SK-N-MC (cell line): ENCODE measurements at regions not wholly inside any gene's neighbourhood (a gene's known extent, or its start where the extent isn't known, plus 50 kb on each side); places are given as distances from the start of the nearest gene placed in this dataset.
"Not testable (repeated sequence)": the region's sequence is repeated elsewhere in the genome, so short reads cannot be mapped to it uniquely, and the experiment has no call there.

Experiments used
- EZH2 ChIP-seq: fragments of 200-600 bp; sonication (generic); IDR thresholded peaks from one replicate; pipeline ENCODE4 v1.6.1; 2017; ENCODE audit warnings: antibody characterized with exemption
- POLR2AphosphoS5 ChIP-seq: IDR thresholded peaks from 2 replicates; pipeline ENCODE4 v1.6.1; 2012; ENCODE audit warnings: mild to moderate bottlenecking, low read depth, low read length, borderline replicate concordance

DNA sequence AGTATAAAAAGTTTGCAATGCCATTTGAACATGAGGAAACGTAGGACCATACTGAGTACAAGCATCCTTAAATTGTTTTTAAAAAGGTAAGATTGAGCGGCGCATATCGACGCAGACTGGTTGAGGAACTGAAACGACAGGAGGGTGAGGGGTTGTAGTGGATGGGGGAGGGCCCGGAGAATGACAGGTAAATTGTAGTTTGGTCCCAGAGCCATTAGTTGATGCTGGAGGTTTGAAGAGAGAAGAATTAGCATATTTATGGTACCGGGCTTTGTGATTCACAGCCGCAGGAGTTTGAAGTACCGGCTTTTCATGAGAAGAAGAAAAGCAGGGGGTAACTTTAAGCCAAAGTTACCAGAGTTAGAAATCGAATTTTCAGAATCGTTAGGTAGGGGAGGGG is 179.5 kb downstream of the OTOP1 start:
- TF ChIP-seq POLR2AphosphoS5, EZH2: not testable (repeated sequence)
